H1 (cell line): ENCODE measurements at regions not wholly inside any gene's neighbourhood (a gene's known extent, or its start where the extent isn't known, plus 50 kb on each side); places are given as distances from the start of the nearest gene placed in this dataset.

Experiments
- CTCF ChIA-PET: fragments of 300-600 bp; sonication (Branson Sonifier 250); formaldehyde crosslinking; loops from one replicate; lab custom pipeline; 2021; ENCODE audit not compliant: partially characterized antibody; lab: Charles Lee
- POLR2A ChIA-PET: fragments of 300-600 bp; sonication (Branson Sonifier 250); formaldehyde crosslinking; loops from one replicate; lab custom pipeline; 2021; ENCODE audit warnings: inconsistent platforms; ENCODE audit not compliant: partially characterized antibody; lab: Charles Lee
- DNase-seq, 2 experiments: peaks; one replicate each; pipeline versions ENCODE4 v3.0.0 to v3.0.0-alpha.2; 2010 to 2022; ENCODE audit warnings: low spot score in 2 of 2, low read depth in 1 of 2, mixed read lengths in 1 of 2
- FAIRE-seq: peaks from 2 replicates; lab custom pipeline; 2011; peaks lifted over from hg19 to GRCh38; lab: Jason Lieb, UNC
- H2AFZ ChIP-seq: 2 replicates; pipeline ENCODE4 v1.8.1; 2012; ENCODE audit warnings: low read length, inconsistent platforms
- H2AK5ac ChIP-seq: 2 replicates; pipeline ENCODE4 v1.6.1; 2013; ENCODE audit warnings: low read depth, low read length
- H2BK120ac ChIP-seq: replicated peaks from 2 replicates; pipeline ENCODE3; 2013; ENCODE audit warnings: low read depth, low read length, inconsistent platforms
- H2BK12ac ChIP-seq: 2 replicates; pipeline ENCODE4 v1.6.1; 2013; ENCODE audit warnings: low read depth, low read length
- H2BK15ac ChIP-seq: 2 replicates; pipeline ENCODE4 v1.6.1; 2013; ENCODE audit warnings: low read length
- H2BK20ac ChIP-seq: 2 replicates; pipeline ENCODE4 v1.6.1; 2013; ENCODE audit warnings: low read length
- H2BK5ac ChIP-seq: 2 replicates; pipeline ENCODE4 v1.6.1; 2013; ENCODE audit warnings: low read depth, low read length
- H3K14ac ChIP-seq: 2 replicates; pipeline ENCODE4 v1.6.1; 2013; ENCODE audit warnings: inconsistent platforms; ENCODE audit not compliant: insufficient read length
- H3K18ac ChIP-seq: 2 replicates; pipeline ENCODE4 v1.6.1; 2013; ENCODE audit warnings: low read length; ENCODE audit errors: extremely low read depth
- H3K23ac ChIP-seq: 2 replicates; pipeline ENCODE4 v1.6.1; 2013; ENCODE audit warnings: inconsistent platforms; ENCODE audit not compliant: insufficient read length
- H3K23me2 ChIP-seq: 2 replicates; pipeline ENCODE4 v1.6.1; 2013; ENCODE audit warnings: low read depth, low read length
- H3K27ac ChIP-seq: 2 replicates; pipeline ENCODE4 v1.6.1; 2011; ENCODE audit warnings: low read depth, low read length, inconsistent platforms
- H3K27me3 ChIP-seq, 4 experiments: replicated peaks in 1 of 4; 1 replicate in 1 of 4; 2 replicates in 3 of 4; pipeline versions ENCODE4 v1.6.1 to v1.8.1; 2011 to 2013; ENCODE audit warnings: low read length in 3 of 4, mild to moderate bottlenecking in 3 of 4, inconsistent platforms in 2 of 4, mixed read lengths in 2 of 4, moderate library complexity in 1 of 4; ENCODE audit not compliant: control insufficient read depth in 3 of 4, insufficient read depth in 3 of 4; ENCODE audit errors: extremely low read depth in 1 of 4
- H3K36me3 ChIP-seq, 4 experiments: 2 replicates each; pipeline versions ENCODE4 v1.6.1 to v1.8.1; 2011 to 2013; ENCODE audit warnings: mild to moderate bottlenecking in 4 of 4, low read length in 3 of 4, moderate library complexity in 2 of 4, control low read depth in 1 of 4, inconsistent platforms in 1 of 4; ENCODE audit not compliant: insufficient read depth in 4 of 4, control insufficient read depth in 2 of 4
- H3K4ac ChIP-seq: replicated peaks from 2 replicates; pipeline ENCODE3; 2013; ENCODE audit warnings: low read length, low read depth, mixed read lengths, inconsistent platforms; ENCODE audit not compliant: insufficient read length
- H3K4me1 ChIP-seq, 4 experiments: replicated peaks in 1 of 4; 1 replicate in 1 of 4; 2 replicates in 3 of 4; pipeline versions ENCODE4 v1.6.1 to v1.8.1; 2011 to 2013; ENCODE audit warnings: low read length in 3 of 4, inconsistent platforms in 2 of 4, mixed read lengths in 1 of 4; ENCODE audit not compliant: insufficient read depth in 4 of 4, control insufficient read depth in 3 of 4
- H3K4me2 ChIP-seq, 2 experiments: 2 replicates each; pipeline versions ENCODE4 v1.6.1 to v1.8.1; 2011 to 2013; ENCODE audit warnings: low read depth in 2 of 2, low read length in 2 of 2, control low read depth in 1 of 2, inconsistent platforms in 1 of 2, mild to moderate bottlenecking in 1 of 2; ENCODE audit not compliant: insufficient read depth in 1 of 2
- H3K4me3 ChIP-seq, 4 experiments: fragments of 200-600, 300-600 bp in 1 of 4; sonication (generic), shearing (Covaris generic), sonication (Bioruptor Twin) in 1 of 4; 2 replicates each; pipeline versions ENCODE4 v1.5.1 to v1.8.1; 2011 to 2016; ENCODE audit warnings: low read length in 4 of 4, low read depth in 3 of 4, control low read depth in 2 of 4, inconsistent platforms in 2 of 4, mild to moderate bottlenecking in 2 of 4, mixed read lengths in 1 of 4, moderate library complexity in 1 of 4; ENCODE audit not compliant: insufficient read depth in 2 of 4; ENCODE audit errors: extremely low read depth in 1 of 4
- H3K56ac ChIP-seq: replicated peaks from 2 replicates; pipeline ENCODE3; 2013; ENCODE audit warnings: low read depth, mild to moderate bottlenecking, mixed read lengths, low read length, inconsistent platforms; ENCODE audit not compliant: insufficient read length
- H3K79me1 ChIP-seq: 2 replicates; pipeline ENCODE4 v1.6.1; 2013; ENCODE audit warnings: low read depth, low read length, control low read depth
- H3K79me2 ChIP-seq, 2 experiments: 2 replicates each; pipeline versions ENCODE4 v1.6.1 to v1.8.1; 2012 to 2013; ENCODE audit warnings: low read length in 2 of 2, mild to moderate bottlenecking in 2 of 2, inconsistent platforms in 1 of 2; ENCODE audit not compliant: insufficient read depth in 2 of 2, control insufficient read depth in 1 of 2
- H3K9ac ChIP-seq, 4 experiments: replicated peaks in 1 of 4; 1 replicate in 1 of 4; 2 replicates in 3 of 4; pipeline versions ENCODE4 v1.6.1 to v1.8.1; 2011 to 2013; ENCODE audit warnings: low read depth in 3 of 4, low read length in 3 of 4, control low read depth in 2 of 4, mild to moderate bottlenecking in 2 of 4, moderate library complexity in 2 of 4, inconsistent platforms in 1 of 4; ENCODE audit errors: extremely low read depth in 1 of 4
- H3K9me3 ChIP-seq, 2 experiments: 2 replicates each; pipeline versions ENCODE4 v1.6.1 to v1.8.1; 2012 to 2013; ENCODE audit warnings: mild to moderate bottlenecking in 2 of 2, moderate library complexity in 2 of 2, control low read depth in 1 of 2, inconsistent platforms in 1 of 2, low read depth in 1 of 2, low read length in 1 of 2, mixed read lengths in 1 of 2; ENCODE audit not compliant: insufficient read depth in 2 of 2
- H4K20me1 ChIP-seq, 2 experiments: replicated peaks in 1 of 2; 2 replicates each; pipeline versions ENCODE3 to v1.8.1; 2011 to 2013; ENCODE audit warnings: inconsistent platforms in 2 of 2, low read length in 2 of 2, mild to moderate bottlenecking in 1 of 2; ENCODE audit not compliant: insufficient read depth in 2 of 2, control insufficient read depth in 1 of 2
- H4K5ac ChIP-seq: 2 replicates; pipeline ENCODE4 v1.6.1; 2013; ENCODE audit warnings: low read length, low read depth, mixed read lengths, inconsistent platforms; ENCODE audit not compliant: insufficient read length
- H4K8ac ChIP-seq: 2 replicates; pipeline ENCODE4 v1.8.0; 2013; ENCODE audit warnings: mild to moderate bottlenecking, moderate library complexity, low read length, inconsistent platforms; ENCODE audit not compliant: insufficient read depth; ENCODE audit errors: extremely low read depth
- H4K91ac ChIP-seq: replicated peaks from 2 replicates; pipeline ENCODE3; 2013; ENCODE audit warnings: low read length, mixed read lengths, inconsistent platforms; ENCODE audit not compliant: insufficient read length
- CBX5 ChIP-seq: fragments of 300-800, 300-1000 bp; sonication (generic); IDR thresholded peaks from 2 replicates; pipeline ENCODE4 v1.7.1; 2016; ENCODE audit warnings: antibody characterized with exemption, low read length, low read depth
- EZH2 ChIP-seq: fragments of 200-600 bp; sonication (generic); IDR thresholded peaks from 2 replicates; pipeline ENCODE4 v1.7.1; 2012; ENCODE audit warnings: low read depth, mild to moderate bottlenecking, moderate library complexity, low read length, inconsistent platforms; ENCODE audit not compliant: severe bottlenecking
- KDM4A ChIP-seq: IDR thresholded peaks from one replicate; pipeline ENCODE4 v1.7.1; 2012; ENCODE audit warnings: low read depth, mild to moderate bottlenecking, moderate library complexity, low read length, inconsistent platforms; ENCODE audit not compliant: severe bottlenecking
- KDM5A ChIP-seq: fragments of 200-600 bp; IDR thresholded peaks from 2 replicates; pipeline ENCODE4 v1.7.1; 2012; ENCODE audit warnings: mild to moderate bottlenecking, low read length, inconsistent platforms, mixed read lengths
- RAD21 ChIP-seq, 2 experiments: IDR thresholded peaks in 1 of 2; conservative IDR thresholded peaks in 1 of 2; 2 replicates each; pipeline ENCODE4 v1.6.1; 2011; ENCODE audit warnings: low read depth in 2 of 2, low read length in 2 of 2, improper control_type of control experiment in 1 of 2, inconsistent platforms in 1 of 2, mild to moderate bottlenecking in 1 of 2, moderate library complexity in 1 of 2
- WGBS, 2 experiments: shearing (Covaris generic) in 1 of 2; methylation state at CpG; one replicate each; pipeline versions ENCODE4 v1.1.6 to v1.1.7; 2013 to 2015; ENCODE audit warnings: low lambda C conversion rate in 2 of 2, mixed read lengths in 2 of 2, inconsistent platforms in 1 of 2, low coverage in 1 of 2, missing lambda C conversion rate in 1 of 2; ENCODE audit not compliant: insufficient replicate concordance in 2 of 2, insufficient coverage in 1 of 2, insufficient read length in 1 of 2; ENCODE audit errors: extremely low coverage in 1 of 2, missing lambda C conversion rate in 1 of 2; 5-methylcytosine and 5-hydroxymethylcytosine counted together

GRCh38 chr10:64798297-64798696, 1277.1 kb downstream of the REEP3 start:
- H3K79me2 ChIP-seq: no peaks in the 10 kb centered on the region
- no peak overlapping the region for H4K5ac ChIP-seq
- no peaks in the 10 kb centered on the region for H4K20me1 ChIP-seq
- POLR2A ChIA-PET: no interaction called here
- H3K4me2 ChIP-seq: no peak overlapping the region
- no peaks in the 10 kb centered on the region for H3K79me1 ChIP-seq
- FAIRE-seq: no peak
- no peak for DNase-seq
- no peak overlapping the region for H2BK20ac ChIP-seq
- H3K27ac ChIP-seq: no peak overlapping the region
- no peak overlapping the region for H2BK120ac ChIP-seq
- CTCF ChIA-PET: no interaction called here
- H3K4me1 ChIP-seq: no peaks in the 10 kb centered on the region
- H3K9ac ChIP-seq: no peak overlapping the region
- H4K8ac ChIP-seq: no peak overlapping the region
- H2AFZ ChIP-seq: no peak overlapping the region
- no peak overlapping the region for H3K18ac ChIP-seq
- H2BK5ac ChIP-seq: no peak overlapping the region
- H3K14ac ChIP-seq: no peak overlapping the region
- H3K36me3 ChIP-seq: no peaks in the 10 kb centered on the region
- no peaks in the 10 kb centered on the region for H3K9me3 ChIP-seq
- peaks cover 0 to 1% (median 0%) of the 10 kb centered on the region in 4 experiments; a peak in 1 of 7 replicates for H3K27me3 ChIP-seq
- H3K4ac ChIP-seq: no peak overlapping the region
- H2BK12ac ChIP-seq: no peak overlapping the region
- no peak overlapping the region for H3K4me3 ChIP-seq
- no peak overlapping the region for H3K56ac ChIP-seq
- no peak overlapping the region for H4K91ac ChIP-seq
- no peaks in the 10 kb centered on the region for H3K23me2 ChIP-seq
- no peak overlapping the region for H3K23ac ChIP-seq
- H2BK15ac ChIP-seq: no peak overlapping the region
- TF ChIP-seq KDM4A: no peak
- TF ChIP-seq RAD21 (IDR thresholded peaks at IDR 0.05 in 1 of 2, conservative IDR thresholded peaks at IDR 0.05 in 1 of 2; ENCODE audit: low read depth in 2 of 2, low read length in 2 of 2): no peak
- no peak for TF ChIP-seq KDM5A
- TF ChIP-seq EZH2: no peak
- TF ChIP-seq CBX5: no peak
- 95% methylated on average over 1 of the region's 1 CpG; no CpG with 5 or more reads in 1 of the 2 experiments for WGBS, 2 experiments
- no peak overlapping the region for H2AK5ac ChIP-seq
